IgD-negative memory B cell (primary cell): ENCODE measurements at regions not wholly inside any gene's neighbourhood (a gene's known extent, or its start where the extent isn't known, plus 50 kb on each side); places are given as distances from the start of the nearest gene placed in this dataset.
A peak's percentile ranks its signal among the peaks of the same experiment; 100 is the strongest.

ENCODE experiments used
- H3K27ac Mint-ChIP-seq, 3 donors: one replicate each; pipeline ENCODE4 v1.8.0; 2020 to 2022; ENCODE audit warnings: mild to moderate bottlenecking in 3 of 3, mixed read lengths in 3 of 3, moderate library complexity in 1 of 3
- H3K27me3 Mint-ChIP-seq: one replicate; pipeline ENCODE4 v1.8.0; 2021; ENCODE audit warnings: mixed read lengths
- H3K36me3 Mint-ChIP-seq: one replicate; pipeline ENCODE4 v1.8.0; 2020; ENCODE audit warnings: mild to moderate bottlenecking, mixed read lengths
- H3K4me1 Mint-ChIP-seq, 3 donors: one replicate each; pipeline ENCODE4 v1.8.0; 2020 to 2022; ENCODE audit warnings: mixed read lengths in 3 of 3, mild to moderate bottlenecking in 1 of 3
- H3K4me3 Mint-ChIP-seq, 4 donors: one replicate each; pipeline ENCODE4 v1.8.0; 2020 to 2022; ENCODE audit warnings: mild to moderate bottlenecking in 4 of 4, mixed read lengths in 4 of 4, moderate library complexity in 3 of 4
- H3K9me3 Mint-ChIP-seq, 3 donors: one replicate each; pipeline ENCODE4 v1.8.0; 2020 to 2021; ENCODE audit warnings: mixed read lengths in 3 of 3, mild to moderate bottlenecking in 1 of 3

- Mint-ChIP-seq H3K36me3 (no peaks in the 10 kb centered on the region), H3K9me3 (peaks cover 0 to 1% (median 0%) of the 10 kb centered on the region in 3 donors), H3K4me1 (no peaks in the 10 kb centered on the region), H3K27me3 (no peaks in the 10 kb centered on the region), H3K27ac (no peak overlapping the region), H3K4me3 (no peak overlapping the region)
Observed at GRCh38 chr2:199024224-199024623, 433.5 kb downstream of the SATB2 start.

- Mint-ChIP-seq H3K27me3 (no peaks in the 10 kb centered on the region), H3K27ac (no peak overlapping the region), H3K9me3 (peaks cover 0 to 2% (median 1%) of the 10 kb centered on the region in 3 donors), H3K4me3 (no peak overlapping the region), H3K36me3 (no peaks in the 10 kb centered on the region), H3K4me1 (no peaks in the 10 kb centered on the region)
Observed at GRCh38 chr2:199019898-199020507, 437.7 kb downstream of the SATB2 start.

GRCh38 chr2:199018826-199019225 lies 438.9 kb downstream of the SATB2 start:
- no peaks in the 10 kb centered on the region for H3K27me3 Mint-ChIP-seq
- H3K36me3 Mint-ChIP-seq: no peaks in the 10 kb centered on the region
- no peak overlapping the region for H3K27ac Mint-ChIP-seq
- no peak overlapping the region for H3K4me3 Mint-ChIP-seq
- peaks cover 0 to 2% (median 0%) of the 10 kb centered on the region in 3 donors for H3K9me3 Mint-ChIP-seq
- no peaks in the 10 kb centered on the region for H3K4me1 Mint-ChIP-seq

- H3K27ac Mint-ChIP-seq: no peak overlapping the region
- H3K9me3 Mint-ChIP-seq: peaks cover 0 to 4% (median 0%) of the 10 kb centered on the region in 3 donors
- no peaks in the 10 kb centered on the region for H3K27me3 Mint-ChIP-seq
- H3K36me3 Mint-ChIP-seq: no peaks in the 10 kb centered on the region
- no peaks in the 10 kb centered on the region for H3K4me1 Mint-ChIP-seq
- H3K4me3 Mint-ChIP-seq: no peak overlapping the region
Observed at GRCh38 chr2:199015072-199015471, 442.7 kb downstream of the SATB2 start.

GRCh38 chr2:199014226-199014625 lies 443.5 kb downstream of the SATB2 start:
- peaks cover 0 to 5% (median 0%) of the 10 kb centered on the region in 3 donors for H3K9me3 Mint-ChIP-seq
- H3K27me3 Mint-ChIP-seq: no peaks in the 10 kb centered on the region
- H3K36me3 Mint-ChIP-seq: no peaks in the 10 kb centered on the region
- no peaks in the 10 kb centered on the region for H3K4me1 Mint-ChIP-seq
- H3K4me3 Mint-ChIP-seq: no peak overlapping the region
- H3K27ac Mint-ChIP-seq: no peak overlapping the region

DNA sequence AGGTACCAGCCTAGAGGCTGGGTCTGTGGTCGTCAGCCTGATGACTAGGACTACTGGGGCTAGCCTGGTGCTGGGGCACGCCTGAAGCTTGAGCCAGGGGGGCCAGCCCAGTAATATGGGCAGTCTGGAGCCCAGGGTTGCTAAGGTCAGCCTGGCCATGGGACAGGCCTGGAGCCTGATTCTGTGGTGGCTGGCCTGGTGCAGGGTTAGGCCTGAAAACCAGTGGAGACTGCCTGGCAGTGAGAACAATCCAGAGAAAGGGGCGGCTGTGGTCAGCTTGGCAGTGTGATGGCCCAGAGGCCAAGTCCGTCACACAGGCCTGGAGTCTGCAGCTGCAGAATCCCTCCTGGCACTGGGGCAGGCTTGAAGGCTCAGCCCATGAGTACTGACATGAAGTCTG lies 445.8 kb downstream of the SATB2 start:
- H3K9me3 Mint-ChIP-seq: peaks cover 0 to 3% (median 3%) of the 10 kb centered on the region in 3 donors
- no peak overlapping the region for H3K4me3 Mint-ChIP-seq
- no peaks in the 10 kb centered on the region for H3K4me1 Mint-ChIP-seq
- no peak overlapping the region for H3K27ac Mint-ChIP-seq
- no peaks in the 10 kb centered on the region for H3K36me3 Mint-ChIP-seq
- H3K27me3 Mint-ChIP-seq: no peaks in the 10 kb centered on the region

DNA sequence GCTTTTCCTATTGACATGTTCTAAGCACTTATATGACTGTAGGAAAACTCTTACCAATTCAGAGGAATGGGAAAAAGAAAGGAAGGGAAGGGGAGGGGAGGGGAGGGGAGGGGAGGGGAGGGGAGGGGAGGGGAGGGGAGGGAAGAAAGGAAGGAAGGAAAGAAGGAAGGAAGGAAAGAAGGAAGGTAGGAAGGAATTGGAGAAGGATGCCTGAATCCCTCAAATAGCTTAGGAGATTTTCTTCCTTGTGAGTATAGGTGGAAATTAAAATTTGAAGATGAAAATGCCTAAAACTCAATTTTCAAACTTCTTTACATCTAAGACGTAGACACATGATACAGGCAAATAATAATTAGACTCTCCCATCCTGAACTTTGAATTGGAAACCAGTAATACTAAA lies 463.1 kb downstream of the SATB2 start:
- peaks cover 2 to 6% (median 5%) of the 10 kb centered on the region in 3 donors for H3K9me3 Mint-ChIP-seq
- H3K36me3 Mint-ChIP-seq: no peaks in the 10 kb centered on the region
- H3K27ac Mint-ChIP-seq: peak overlapping the region in 1 of 3 donors; percentile 10

GRCh38 chr2:198991431-198991830 lies 466.3 kb downstream of the SATB2 start:
- no peak overlapping the region for H3K27ac Mint-ChIP-seq
- no peaks in the 10 kb centered on the region for H3K27me3 Mint-ChIP-seq
- H3K4me1 Mint-ChIP-seq: no peaks in the 10 kb centered on the region
- H3K36me3 Mint-ChIP-seq: no peaks in the 10 kb centered on the region
- H3K9me3 Mint-ChIP-seq: peaks cover 3 to 8% (median 4%) of the 10 kb centered on the region in 3 donors
- no peak overlapping the region for H3K4me3 Mint-ChIP-seq

More for the DNA sequence above, 463.1 kb downstream of the SATB2 start:
- Mint-ChIP-seq H3K4me3 (no peak overlapping the region), H3K4me1 (no peaks in the 10 kb centered on the region), H3K27me3 (no peaks in the 10 kb centered on the region)

DNA sequence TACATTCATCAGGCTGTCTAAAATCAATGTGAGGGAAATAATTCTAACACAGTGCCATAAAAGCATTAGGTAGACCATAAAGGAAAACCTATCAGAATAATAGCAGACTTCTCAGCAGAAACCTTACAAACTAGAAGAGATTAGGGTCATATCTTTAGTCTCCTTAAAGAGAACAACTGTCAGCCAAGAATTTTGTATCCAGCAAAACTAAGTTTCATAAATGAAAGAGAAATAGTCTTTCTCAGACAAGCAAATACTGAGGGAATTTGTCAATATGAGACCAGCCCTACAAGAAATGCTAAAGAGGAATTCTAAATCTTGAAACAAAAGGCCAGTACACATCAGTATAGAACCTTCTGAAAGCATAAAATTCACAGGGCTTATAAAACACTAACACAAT lies 482.0 kb downstream of the SATB2 start:
- no peaks in the 10 kb centered on the region for H3K4me1 Mint-ChIP-seq
- H3K4me3 Mint-ChIP-seq: no peak overlapping the region
- H3K27ac Mint-ChIP-seq: no peak overlapping the region
- no peaks in the 10 kb centered on the region for H3K36me3 Mint-ChIP-seq
- no peaks in the 10 kb centered on the region for H3K27me3 Mint-ChIP-seq
- peaks cover 2 to 15% (median 14%) of the 10 kb centered on the region in 3 donors for H3K9me3 Mint-ChIP-seq

- Mint-ChIP-seq H3K36me3 (no peaks in the 10 kb centered on the region), H3K9me3 (peaks cover 2 to 15% (median 14%) of the 10 kb centered on the region in 3 donors), H3K4me1 (no peaks in the 10 kb centered on the region)
Observed at GRCh38 chr2:198973785-198974184, 484.0 kb downstream of the SATB2 start.

GRCh38 chr2:198973181-198973580 lies 484.6 kb downstream of the SATB2 start:
- no peaks in the 10 kb centered on the region for H3K27me3 Mint-ChIP-seq
- peaks cover 2 to 15% (median 14%) of the 10 kb centered on the region in 3 donors for H3K9me3 Mint-ChIP-seq
- no peaks in the 10 kb centered on the region for H3K36me3 Mint-ChIP-seq
- no peaks in the 10 kb centered on the region for H3K4me1 Mint-ChIP-seq
- H3K4me3 Mint-ChIP-seq: no peak overlapping the region
- H3K27ac Mint-ChIP-seq: no peak overlapping the region

More at GRCh38 chr2:198973785-198974184, 484.0 kb downstream of the SATB2 start:
- no peak overlapping the region for H3K27ac Mint-ChIP-seq
- H3K27me3 Mint-ChIP-seq: no peaks in the 10 kb centered on the region
- no peak overlapping the region for H3K4me3 Mint-ChIP-seq

DNA sequence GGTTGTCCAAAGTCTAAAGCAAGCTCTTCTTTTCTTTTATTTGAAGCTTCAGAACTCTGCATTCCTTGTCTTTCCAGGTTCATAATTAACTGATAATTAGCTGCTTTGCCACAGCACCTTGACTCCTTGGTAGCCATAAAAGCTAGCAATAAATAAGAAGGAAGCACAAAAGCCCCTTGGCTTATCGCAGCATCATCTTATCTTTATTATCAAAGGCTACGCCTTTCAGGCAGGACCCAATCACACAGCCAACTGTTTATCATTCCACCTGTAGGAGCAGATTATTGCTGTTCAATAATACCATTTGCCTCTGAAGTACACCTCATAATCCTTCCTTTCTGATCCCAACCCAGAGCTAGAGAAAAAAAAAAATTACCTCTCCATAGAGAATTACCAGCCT lies 489.2 kb downstream of the SATB2 start:
- no peaks in the 10 kb centered on the region for H3K27me3 Mint-ChIP-seq
- H3K4me3 Mint-ChIP-seq: no peak overlapping the region
- no peaks in the 10 kb centered on the region for H3K4me1 Mint-ChIP-seq
- H3K9me3 Mint-ChIP-seq: peaks cover 0 to 4% (median 4%) of the 10 kb centered on the region in 3 donors
- H3K36me3 Mint-ChIP-seq: no peaks in the 10 kb centered on the region
- no peak overlapping the region for H3K27ac Mint-ChIP-seq

- H3K27me3 Mint-ChIP-seq: no peaks in the 10 kb centered on the region
- no peaks in the 10 kb centered on the region for H3K4me1 Mint-ChIP-seq
- no peak overlapping the region for H3K4me3 Mint-ChIP-seq
- no peaks in the 10 kb centered on the region for H3K36me3 Mint-ChIP-seq
- H3K27ac Mint-ChIP-seq: no peak overlapping the region
- peaks cover 0 to 4% (median 2%) of the 10 kb centered on the region in 3 donors for H3K9me3 Mint-ChIP-seq
Observed at GRCh38 chr2:198966269-198966668, 491.5 kb downstream of the SATB2 start.

GRCh38 chr2:198961547-198961946 lies 496.2 kb downstream of the SATB2 start:
- Mint-ChIP-seq H3K27me3 (no peaks in the 10 kb centered on the region), H3K4me1 (no peaks in the 10 kb centered on the region), H3K36me3 (no peaks in the 10 kb centered on the region), H3K4me3 (no peak overlapping the region), H3K9me3 (peaks cover 0 to 4% (median 1%) of the 10 kb centered on the region in 3 donors), H3K27ac (no peak overlapping the region)

DNA sequence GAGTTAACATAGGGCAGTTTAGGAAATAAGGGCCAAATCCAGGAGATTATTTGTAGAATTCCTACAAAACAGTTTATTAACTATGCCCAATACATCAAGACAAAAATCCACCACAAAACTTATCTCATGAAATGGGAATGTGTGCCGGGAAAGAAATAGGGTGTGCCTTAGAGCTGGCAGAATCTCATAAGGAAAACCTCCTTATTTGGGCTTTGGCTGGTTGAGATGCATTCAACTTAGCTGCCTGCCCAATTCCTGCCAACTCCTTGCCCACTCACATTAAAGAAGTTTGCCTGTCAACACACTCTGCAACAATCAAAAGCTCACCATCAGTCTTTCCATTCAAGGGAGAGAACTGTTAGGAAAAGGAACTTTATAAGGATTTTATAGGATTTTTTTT lies 500.6 kb downstream of the SATB2 start:
- Mint-ChIP-seq H3K27me3 (no peaks in the 10 kb centered on the region), H3K4me3 (no peak overlapping the region), H3K36me3 (no peaks in the 10 kb centered on the region), H3K9me3 (no peaks in the 10 kb centered on the region), H3K27ac (no peak overlapping the region), H3K4me1 (peaks cover 0 to 1% (median 0%) of the 10 kb centered on the region in 3 donors)

GRCh38 chr2:198953328-198953727 lies 504.4 kb downstream of the SATB2 start:
- Mint-ChIP-seq H3K27ac (peak overlapping the region in 1 of 3 donors; percentile 35), H3K27me3 (no peaks in the 10 kb centered on the region), H3K36me3 (no peaks in the 10 kb centered on the region), H3K4me3 (no peak overlapping the region), H3K4me1 (peaks cover 0 to 1% (median 0%) of the 10 kb centered on the region in 3 donors), H3K9me3 (no peaks in the 10 kb centered on the region)
